GM18861 (cell line): ENCODE measurements at regions not wholly inside any gene's neighbourhood (a gene's known extent, or its start where the extent isn't known, plus 50 kb on each side); places are given as distances from the start of the nearest gene placed in this dataset.
"Not testable (repeated sequence)": the region's sequence is repeated elsewhere in the genome, so short reads cannot be mapped to it uniquely, and the experiment has no call there.

Source experiments
- ATAC-seq: cut with Tn5 transposase; IDR thresholded peaks from one replicate; pipeline ENCODE4 v1.9.1; 2021; ENCODE audit not compliant: unreplicated experiment

GRCh38 chr10:2893991-2894390, 173.4 kb upstream of the PFKP start:
- ATAC-seq, result no peak

DNA sequence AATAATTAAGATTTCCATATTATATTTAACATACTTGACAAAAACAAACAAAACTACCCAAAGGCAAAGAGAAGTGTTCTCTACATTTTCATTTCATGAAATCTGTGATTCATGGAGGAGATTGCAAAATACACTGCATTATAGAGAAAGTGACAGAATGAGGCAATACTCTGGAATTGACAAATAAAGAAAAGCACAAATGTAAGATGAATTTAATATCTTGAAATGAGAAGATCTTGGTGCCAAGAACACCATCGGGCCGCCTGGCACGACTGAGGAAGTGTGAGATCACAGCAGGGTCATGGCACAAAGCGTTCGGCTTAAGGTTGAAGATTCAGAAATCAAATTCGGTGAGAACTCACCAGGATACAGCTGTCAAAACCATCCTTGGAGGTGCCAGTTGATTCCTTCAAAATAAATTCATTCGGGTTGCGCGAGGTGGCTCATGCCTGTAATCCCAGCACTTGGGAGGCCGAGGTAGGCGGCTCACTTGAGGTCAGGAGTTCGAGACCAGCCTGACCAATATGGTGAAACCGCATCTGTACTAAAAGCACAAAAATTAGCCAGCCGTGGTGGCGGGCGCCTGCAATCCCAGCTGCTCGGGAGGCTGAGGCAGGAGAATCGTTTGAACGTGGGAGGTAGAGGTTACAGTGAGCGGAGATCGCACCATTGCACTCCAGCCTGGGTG, 174.0 kb upstream of the PFKP start:
- no peak for ATAC-seq

DNA sequence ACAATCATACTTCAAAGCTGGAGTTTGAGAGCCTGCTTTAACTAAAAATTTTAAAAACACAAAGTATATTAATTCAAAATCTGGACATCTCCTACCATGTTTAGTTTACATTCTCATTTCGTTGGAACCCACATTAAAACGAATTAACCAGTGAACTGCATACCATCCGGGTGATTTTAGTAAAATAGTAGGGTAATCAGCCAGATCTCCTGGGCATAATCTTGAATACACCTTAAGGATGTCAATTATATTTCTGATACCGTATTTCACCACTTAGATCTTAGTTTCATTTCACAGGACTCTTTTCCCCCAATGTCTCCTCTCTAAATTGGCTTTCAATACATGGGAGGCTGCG, 175.6 kb upstream of the PFKP start:
- no peak for ATAC-seq

GRCh38 chr10:2891073-2891769, 176.1 kb upstream of the PFKP start:
- no peak for ATAC-seq

GRCh38 chr10:2890093-2890492, 177.3 kb upstream of the PFKP start:
- no peak for ATAC-seq

GRCh38 chr10:2888403-2889004, 178.8 kb upstream of the PFKP start:
- no peak for ATAC-seq

DNA sequence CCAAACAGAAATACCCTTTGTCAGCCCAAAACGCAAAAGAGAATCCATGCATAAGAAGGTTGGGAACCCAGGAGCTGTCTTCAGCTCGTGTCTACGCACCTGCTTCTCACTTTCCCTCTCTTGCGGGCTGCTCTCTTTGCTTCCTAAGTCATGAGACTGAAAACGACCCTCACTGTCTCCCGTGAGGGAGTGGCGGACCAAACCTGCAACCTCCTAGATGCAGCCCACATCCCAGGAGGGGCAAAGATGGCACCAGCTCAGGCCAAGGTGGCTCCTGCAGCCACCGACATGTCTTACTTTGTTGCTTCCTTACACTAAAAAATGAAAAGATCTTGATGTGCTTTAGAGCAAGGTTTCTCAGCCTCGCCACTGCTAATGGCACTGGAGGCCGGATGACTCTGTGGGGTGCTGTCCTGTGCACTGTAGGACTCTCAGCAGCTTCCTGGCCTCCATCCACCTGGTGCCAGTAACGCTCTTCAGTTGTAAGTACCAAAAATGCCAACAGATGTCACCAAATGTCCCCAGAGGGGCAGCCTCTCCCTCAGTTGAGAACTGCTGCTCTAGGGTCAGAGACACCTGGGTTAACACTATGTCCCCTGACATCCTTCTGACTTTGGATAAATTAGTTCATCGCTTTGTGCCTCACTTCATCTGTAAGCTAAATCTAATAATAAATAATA, 179.8 kb upstream of the PFKP start:
- no peak for ATAC-seq

DNA sequence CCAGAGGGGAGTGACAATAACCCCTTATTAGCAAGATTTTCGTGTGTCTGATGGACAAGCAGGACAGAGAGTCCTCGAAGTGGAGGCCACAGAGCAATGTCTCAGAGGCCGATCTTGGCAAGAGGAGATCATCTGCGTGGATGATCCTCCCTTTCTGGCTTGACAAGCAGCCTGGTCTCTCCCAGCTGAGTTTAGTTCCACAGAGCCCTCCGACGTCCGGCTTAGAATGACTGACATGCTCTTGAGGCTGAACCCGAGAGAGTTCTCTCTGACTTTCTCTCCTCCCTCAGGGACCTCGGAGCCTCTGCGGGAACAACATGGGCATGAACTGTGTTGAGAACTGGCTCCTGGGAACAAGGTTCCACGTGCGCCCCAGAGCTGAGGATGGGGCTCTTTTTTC, 180.7 kb upstream of the PFKP start:
- ATAC-seq, result no peak

DNA sequence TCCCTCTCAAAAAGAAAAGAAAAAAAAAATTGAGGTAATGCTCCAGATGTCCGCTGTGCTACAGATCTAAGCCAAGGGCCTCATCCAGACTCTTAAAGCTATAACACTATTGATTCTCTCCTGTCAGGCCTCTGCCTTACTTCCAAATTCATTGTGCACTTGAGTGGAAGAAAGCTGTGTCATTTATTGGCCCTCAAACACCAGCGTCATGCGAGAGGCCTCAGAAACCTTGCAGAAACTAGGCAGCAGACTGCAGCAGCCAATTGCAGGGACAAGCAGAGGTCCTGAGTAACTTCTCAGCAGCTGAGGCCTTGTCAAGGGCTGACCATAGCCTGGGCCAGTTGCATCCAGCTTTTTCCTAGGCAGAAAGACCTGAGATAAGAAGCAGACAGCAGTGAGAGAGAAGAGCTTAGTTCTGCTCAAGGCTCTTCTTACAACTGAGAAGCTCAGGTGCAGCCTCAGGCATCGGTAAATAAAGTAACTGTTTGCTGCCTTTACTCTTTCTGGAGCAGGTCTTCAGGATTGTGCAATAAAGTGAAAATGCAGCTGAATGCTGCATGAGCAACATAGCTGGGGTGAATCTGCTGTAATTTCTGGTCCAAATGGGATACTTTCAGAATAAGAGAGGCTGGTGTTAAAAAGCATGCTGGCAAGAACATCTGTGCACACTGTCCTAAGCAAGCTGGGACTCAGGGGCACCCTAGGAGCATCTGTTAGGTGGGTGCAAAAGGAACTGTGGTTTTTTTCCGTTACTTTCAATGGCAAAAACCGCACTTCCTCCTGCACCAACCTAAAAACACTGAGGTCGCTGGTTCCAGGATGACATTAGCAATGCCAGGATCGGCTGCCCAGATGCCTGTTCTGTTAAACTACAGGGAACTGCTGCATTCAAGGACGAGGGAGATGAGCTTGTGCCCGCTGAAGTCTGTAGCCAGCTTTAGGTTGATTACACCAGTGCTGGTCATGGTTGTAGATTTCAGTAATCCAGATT, 181.8 kb upstream of the PFKP start:
- no peak for ATAC-seq

DNA sequence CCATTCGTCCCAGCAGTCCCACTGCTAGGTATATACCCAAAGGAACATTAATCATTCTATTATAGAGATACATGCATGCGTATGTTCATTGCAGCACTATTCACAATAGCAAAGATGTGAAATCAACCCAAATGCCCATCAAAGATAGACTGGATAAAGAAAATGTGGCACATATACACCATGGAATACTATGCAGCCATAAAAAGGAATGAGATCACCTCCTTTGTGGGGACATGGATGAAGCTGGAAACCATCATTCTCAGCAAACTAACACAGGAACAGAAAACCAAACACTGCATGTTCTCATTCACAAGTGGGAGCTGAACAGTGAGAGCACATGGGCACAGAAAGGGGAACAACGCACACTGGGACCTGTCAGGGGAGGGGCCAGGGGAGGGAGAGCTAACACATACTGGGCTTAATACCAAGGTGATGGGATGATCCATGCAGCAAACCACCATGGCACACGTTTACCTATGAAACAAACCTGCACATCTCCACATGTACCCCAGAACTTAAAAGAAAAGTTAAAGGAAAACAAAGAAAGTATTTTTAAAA, 183.3 kb upstream of the PFKP start:
- ATAC-seq, result not testable (repeated sequence)

DNA sequence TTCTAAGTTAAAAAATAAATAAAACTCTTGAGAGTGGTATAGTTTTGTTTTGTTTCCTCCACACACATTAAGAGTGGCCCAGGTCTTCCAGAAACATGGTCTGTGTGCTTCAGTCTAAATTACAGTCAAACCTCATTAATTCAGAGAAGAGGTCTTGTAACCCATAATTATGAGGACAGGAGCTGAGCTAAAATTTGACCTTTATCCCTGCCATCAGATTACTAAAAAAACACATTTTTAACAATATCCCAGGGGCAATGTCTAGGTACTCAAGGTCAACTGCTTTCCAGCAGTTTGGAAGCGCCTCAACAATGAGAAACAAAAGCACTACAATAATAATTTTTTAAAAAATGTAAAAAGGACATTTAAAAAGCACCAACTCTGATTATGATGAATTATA, 184.1 kb upstream of the PFKP start:
- ATAC-seq, result no peak

- ATAC-seq, result no peak
Observed at GRCh38 chr10:2882628-2883027, 184.7 kb upstream of the PFKP start.

DNA sequence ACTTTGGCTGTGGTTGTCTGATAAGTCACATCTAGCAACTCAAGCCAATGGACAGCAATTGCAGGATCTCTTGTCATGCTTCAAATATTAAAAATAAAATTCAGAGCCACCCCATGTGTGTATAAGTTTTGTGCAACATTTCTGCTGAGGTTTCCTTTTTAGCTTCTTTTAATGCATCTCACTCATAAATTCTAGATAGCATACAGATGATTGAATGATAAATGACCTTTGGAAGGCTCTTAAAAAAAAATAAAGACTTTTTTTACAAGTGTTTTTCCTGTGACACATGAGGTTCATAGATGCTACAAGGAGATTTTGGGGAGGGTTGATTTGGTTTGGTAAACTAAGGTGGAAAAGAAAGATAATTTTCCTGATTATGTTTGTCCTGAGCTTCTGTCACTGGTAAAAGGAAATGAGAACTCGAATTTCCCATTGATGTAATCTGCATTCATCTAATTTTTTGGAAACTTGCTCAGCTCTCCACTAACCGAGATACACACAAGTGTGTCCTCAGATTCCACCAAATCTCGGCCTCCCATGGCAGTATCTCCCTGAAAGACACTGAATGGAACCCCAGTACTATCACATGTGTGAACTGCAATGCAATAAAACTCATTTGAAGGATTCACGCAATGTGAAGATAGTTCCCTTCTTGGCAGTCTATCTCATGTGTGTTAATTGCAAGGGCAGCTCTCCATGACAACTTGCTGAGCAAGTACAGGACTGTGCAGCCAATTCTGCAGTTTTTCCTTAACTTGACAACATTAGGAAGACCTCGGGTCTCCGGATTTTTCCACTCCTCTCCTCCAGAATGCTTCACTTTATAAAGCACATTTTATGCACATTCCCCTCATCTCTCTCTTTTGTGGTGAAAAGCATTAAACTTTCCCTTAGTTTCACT, 185.4 kb upstream of the PFKP start:
- ATAC-seq, result no peak

DNA sequence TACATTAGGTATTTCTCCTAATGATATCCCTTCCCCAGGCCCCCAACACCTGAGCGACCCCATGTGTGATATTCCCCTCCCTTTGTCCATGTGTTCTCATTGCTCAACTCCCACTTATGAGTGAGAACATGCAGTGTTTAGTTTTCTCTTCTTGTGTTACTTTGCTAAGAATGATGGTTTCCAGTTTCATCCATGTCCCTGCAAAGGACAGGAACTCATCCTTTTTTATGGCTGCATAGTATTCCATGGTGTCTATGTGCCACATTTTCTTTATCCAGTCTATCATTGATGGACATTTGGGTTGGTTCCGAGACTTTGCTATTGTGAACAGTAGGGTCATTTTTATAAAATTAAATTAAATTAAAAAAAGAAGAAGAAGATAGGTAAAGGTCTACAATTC, 187.3 kb upstream of the PFKP start:
- not testable (repeated sequence) for ATAC-seq

GRCh38 chr10:2878818-2879217, 188.5 kb upstream of the PFKP start:
- ATAC-seq, result no peak

- no peak for ATAC-seq
Observed at GRCh38 chr10:2876032-2876431, 191.3 kb upstream of the PFKP start.

DNA sequence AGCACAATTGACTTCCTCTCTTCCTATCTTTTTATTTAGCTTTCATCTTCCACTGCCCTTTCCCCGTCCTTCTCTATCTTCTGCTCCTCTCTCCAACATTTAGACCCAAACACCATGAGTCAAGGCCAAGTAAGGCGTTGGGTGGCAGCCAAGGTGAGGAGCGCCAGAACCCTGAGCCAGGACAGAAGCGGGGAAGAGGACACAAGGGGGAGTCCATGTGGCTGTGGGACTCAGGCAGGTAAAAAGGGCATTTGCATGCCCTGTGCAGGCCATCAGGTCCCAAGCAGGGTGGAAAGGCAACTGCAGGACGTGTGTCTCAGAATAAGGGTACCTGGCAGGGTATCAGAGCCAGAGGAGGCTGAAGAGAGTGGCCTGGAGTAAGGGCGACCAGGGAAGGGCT, 192.4 kb upstream of the PFKP start:
- no peak for ATAC-seq

GRCh38 chr10:2873769-2874168, 193.6 kb upstream of the PFKP start:
- ATAC-seq, result no peak

DNA sequence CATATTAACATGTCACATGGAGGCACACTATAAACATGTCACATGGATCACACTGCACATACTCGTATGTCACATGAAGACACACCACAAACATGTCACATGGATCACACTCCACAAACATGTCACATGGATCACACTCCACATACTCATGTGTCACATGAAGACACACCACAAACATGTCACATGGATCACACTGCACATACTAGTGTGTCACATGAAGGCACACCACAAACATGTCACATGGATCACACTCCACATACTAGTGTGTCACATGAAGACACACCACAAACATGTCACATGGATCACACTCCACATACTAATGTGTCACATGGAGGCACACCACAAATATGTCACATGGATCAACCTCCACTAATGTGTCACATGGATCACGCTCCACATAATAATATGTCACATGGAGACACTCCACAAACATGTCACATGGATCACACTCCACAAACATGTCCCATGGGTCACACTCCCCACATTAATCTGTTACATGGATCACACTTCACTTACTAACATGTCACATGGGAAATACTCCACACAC, 195.6 kb upstream of the PFKP start:
- no peak for ATAC-seq
